ENCODE measurements at regions not wholly inside any gene's neighbourhood (a gene's known extent, or its start where the extent isn't known, plus 50 kb on each side); places are given as distances from the start of the nearest gene placed in this dataset.

DNA sequence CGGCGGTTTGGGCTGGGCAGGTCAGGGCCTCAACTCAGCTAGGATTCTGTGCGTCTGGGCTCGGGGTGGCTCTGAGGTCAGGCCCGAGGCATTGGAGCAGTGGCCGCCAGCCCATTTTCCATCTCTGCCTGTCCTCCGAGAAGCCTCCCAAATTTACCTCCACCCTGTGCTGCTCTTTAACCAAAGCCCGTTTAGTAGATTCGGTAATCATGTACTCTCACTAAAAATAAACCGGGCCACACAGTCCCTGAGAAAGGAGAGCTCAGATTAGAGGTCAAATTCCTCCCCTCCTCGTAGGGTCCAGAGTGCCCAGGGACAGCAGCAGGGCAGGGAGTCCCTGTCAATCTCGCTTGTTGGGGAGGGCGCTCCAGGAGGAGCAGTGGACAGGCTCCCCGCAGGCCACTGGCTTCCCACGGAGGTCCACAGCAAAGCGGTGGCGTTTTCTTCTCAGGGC is 88.7 kb upstream of the CHST15 start:
- DNase-seq (ENCODE audit: low spot score) (no peak), ATAC-seq (peak; percentile 53)
- intact Hi-C loops (cut with DNase I) = no loop called here

GRCh38 chr10:124181656-124182055 is 88.3 kb upstream of the CHST15 start:
- DNase-seq (ENCODE audit: low spot score) (no peak), ATAC-seq (no peak)
- intact Hi-C loops (cut with DNase I) = no loop called here

- no peak for ATAC-seq
- no peak for DNase-seq (ENCODE audit: low spot score)
- intact Hi-C loops (cut with DNase I) = no loop called here
Observed at GRCh38 chr10:124180947-124181549, 87.7 kb upstream of the CHST15 start.

DNA sequence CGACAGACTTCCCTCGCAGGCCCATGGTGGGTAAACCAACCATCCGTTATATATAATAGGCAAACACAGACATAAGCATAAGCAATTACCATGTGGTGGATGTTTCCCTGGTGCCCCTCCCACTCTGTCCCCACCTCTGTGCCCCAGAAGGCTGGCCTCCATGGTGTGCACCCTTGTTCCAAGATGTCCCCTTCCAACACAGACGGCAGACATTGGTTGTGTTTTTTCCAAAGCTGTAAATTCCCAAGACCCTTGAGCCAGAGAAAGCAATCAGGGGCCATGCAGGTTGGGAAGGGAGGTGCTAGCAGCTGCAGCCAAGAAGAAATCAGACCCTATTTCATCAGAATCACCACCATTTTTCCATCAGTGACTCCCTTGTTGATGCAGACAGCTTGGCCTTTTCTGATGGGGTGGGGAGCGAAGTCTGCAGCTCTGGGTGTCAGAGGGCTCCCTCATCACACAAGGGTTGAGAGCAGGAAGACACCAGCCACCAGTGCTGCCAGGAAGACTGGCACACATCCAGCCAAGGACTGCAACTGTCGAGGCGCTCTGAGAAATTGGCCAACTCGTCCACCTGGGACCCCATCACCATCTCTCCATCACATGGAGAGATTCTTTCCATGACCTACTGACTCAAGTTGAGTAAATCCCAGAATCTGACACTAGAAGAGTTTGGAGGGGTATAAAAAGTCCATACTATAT is 86.8 kb upstream of the CHST15 start:
- intact Hi-C loops (cut with DNase I) = no loop called here
- ATAC-seq (no peak), DNase-seq (ENCODE audit: low spot score) (no peak)

- no peak for DNase-seq (ENCODE audit: low spot score)
- intact Hi-C loops (cut with DNase I) = no loop called here
- ATAC-seq = no peak
Observed at GRCh38 chr10:124179308-124180043, 86.1 kb upstream of the CHST15 start.

GRCh38 chr10:124177180-124177518 is 83.8 kb upstream of the CHST15 start:
- DNase-seq (ENCODE audit: low spot score) (no peak), ATAC-seq (no peak)
- intact Hi-C loops (cut with DNase I) = no loop called here

DNA sequence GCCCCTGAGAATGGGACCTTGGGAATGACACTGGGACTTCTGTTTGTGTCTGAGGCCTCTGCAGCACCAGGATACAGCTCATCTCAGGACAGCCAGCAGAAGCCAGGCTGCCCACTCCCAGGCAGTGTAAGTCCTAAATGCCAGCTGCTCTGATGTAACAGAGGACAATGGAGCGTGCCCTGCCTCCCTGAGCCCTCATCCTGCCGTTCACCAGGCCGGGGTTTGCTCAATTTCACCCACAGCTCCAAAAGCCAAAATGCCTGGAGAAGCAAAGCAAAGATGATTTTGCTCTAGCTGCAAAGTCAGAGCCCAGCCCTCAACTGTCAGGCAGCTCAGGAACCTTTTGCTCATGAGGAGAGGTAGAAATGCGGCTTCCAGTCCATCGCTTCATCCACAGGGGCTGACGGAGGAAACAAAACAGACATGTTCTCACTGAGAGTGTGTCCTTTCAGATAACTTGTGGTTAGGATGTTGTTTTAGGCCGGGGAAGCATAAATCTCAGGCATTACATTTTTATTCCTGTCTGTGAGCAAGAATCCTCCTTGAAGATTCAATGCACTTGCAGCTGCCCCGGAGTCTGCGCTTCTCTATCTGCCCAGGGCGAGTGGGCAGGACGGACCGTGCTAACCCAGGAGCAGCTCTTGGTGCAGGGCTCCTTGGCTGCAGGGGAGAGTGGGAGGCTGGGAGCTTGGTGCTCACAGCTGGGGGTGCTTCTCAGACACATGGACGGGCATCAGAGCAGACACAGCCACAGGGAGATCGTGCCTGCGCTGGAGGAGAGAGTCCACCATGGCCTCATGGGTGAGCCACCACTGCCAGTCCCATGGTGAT is 83.2 kb upstream of the CHST15 start:
- ATAC-seq (peak; percentile 52), DNase-seq (ENCODE audit: low spot score) (no peak)
- intact Hi-C loops (cut with DNase I) = no loop called here

DNA sequence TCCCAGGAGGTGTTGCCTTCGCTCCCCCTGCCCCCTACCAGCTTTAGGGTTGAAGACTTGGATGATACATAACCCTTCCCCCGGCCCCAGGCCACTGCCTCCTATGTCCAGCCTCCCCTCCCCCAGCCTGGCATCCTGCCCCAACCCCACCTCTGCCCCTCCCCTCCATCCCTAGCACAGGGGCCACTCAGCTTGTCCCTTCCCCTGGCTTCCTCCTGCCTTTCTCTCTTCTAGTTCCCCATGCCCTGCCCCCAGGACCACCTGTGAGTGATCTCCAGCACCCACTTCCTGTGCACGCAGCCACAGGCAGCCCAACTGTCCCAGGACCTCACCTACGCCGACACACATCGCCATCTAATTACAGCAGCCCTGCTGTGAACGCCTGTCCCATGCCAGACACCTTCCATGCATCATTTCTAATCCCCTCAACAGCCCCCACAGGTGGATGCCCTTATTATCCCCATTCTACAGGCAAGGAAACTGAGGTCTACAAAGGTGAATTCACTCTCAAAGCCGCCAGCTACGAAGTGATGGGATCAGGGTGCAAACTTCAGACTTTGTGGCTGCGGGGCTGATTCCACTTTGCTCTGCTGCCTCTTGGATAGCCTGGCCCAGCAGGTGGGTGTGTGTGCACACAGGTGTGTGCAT is 82.4 kb upstream of the CHST15 start:
- ATAC-seq (no peak), DNase-seq (ENCODE audit: low spot score) (no peak)
- intact Hi-C loops (cut with DNase I) = no loop called here

GRCh38 chr10:124174673-124175645 is 81.6 kb upstream of the CHST15 start:
- intact Hi-C loops (cut with DNase I) = no loop called here
- no peak for DNase-seq (ENCODE audit: low spot score)
- no peak for ATAC-seq

DNA sequence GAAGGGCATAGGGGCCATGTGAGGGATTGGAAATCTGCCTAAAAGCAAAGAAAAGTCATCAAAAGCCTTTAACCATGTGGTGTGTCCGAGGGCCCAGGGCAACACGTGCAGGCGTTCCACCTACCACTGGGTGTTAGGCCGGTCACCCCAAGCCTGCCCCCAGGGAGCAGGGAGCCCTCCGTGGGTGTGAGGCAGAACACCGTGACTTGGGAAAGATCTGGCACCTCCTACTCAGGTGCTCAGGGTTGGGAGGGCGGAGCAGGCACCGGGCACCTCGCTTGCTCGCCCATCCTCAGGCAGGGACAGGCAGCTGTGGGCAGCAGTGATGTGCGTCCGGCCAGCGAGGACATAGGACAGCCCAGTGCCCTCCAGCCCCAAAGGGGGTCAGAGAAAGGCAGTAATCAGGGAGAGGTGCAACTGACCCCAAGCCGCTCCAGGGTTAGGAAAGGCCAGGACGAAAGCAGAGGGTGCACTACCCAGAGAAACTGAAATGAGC is 80.7 kb upstream of the CHST15 start:
- ATAC-seq (no peak), DNase-seq (ENCODE audit: low spot score) (no peak)
- intact Hi-C loops (cut with DNase I) = no loop called here

DNA sequence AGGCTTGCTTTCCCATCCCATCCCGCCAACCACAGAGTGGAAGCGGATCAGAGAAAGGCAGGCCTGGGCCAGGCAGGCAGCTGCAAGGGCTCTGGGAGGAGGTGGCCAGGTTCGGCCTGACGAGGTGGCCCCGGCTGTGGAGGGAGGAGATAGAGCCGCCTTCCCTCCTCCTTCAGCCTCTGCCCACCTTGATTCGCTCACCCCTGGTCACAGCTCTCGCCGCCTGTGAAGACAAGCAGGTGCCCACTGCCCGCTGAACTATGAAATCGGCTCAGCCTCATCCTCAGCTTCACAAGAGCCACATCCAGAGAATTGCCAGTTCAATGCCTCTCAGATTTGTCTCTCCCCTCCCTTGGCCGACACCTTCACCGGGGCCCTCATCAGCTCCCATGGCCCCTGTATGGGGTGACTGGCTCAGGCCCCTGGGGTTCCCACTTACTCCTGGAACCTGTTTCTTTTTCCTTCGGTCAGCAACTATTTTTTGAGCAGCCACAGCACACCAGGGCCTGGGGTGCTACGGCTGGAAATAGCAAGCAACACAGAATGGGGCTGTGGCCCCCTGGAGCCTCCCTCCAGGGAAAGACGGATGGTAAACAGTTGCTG is 80.0 kb upstream of the CHST15 start:
- no peak for DNase-seq (ENCODE audit: low spot score)
- intact Hi-C loops (cut with DNase I) = no loop called here
- ATAC-seq = no peak

GRCh38 chr10:124172181-124172916 is 79.0 kb upstream of the CHST15 start:
- DNase-seq (ENCODE audit: low spot score) = no peak
- ATAC-seq = no peak
- intact Hi-C loops (cut with DNase I) = no loop called here

- ATAC-seq (no peak), DNase-seq (ENCODE audit: low spot score) (no peak)
Observed at GRCh38 chr10:124171561-124171960, 78.2 kb upstream of the CHST15 start.

GRCh38 chr10:124170631-124171030 is 77.2 kb upstream of the CHST15 start:
- intact Hi-C loops (cut with DNase I) = no loop called here
- no peak for ATAC-seq
- no peak for DNase-seq (ENCODE audit: low spot score)

More at GRCh38 chr10:124171561-124171960, 78.2 kb upstream of the CHST15 start:
- intact Hi-C loops (cut with DNase I) = no loop called here

GRCh38 chr10:124168991-124169802 is 75.8 kb upstream of the CHST15 start:
- no peak for ATAC-seq

GRCh38 chr10:124168581-124168980 is 75.2 kb upstream of the CHST15 start:
- ATAC-seq (no peak), DNase-seq (ENCODE audit: low spot score) (peak; percentile 37)
- intact Hi-C loops (cut with DNase I) = no loop called here

More at GRCh38 chr10:124168991-124169802, 75.8 kb upstream of the CHST15 start:
- DNase-seq (ENCODE audit: low spot score) = no peak
- intact Hi-C loops (cut with DNase I) = no loop called here

All from sciatic nerve (tissue), 2 donors.